ENCODE measurements at regions not wholly inside any gene's neighbourhood (a gene's known extent, or its start where the extent isn't known, plus 50 kb on each side); places are given as distances from the start of the nearest gene placed in this dataset.

DNA sequence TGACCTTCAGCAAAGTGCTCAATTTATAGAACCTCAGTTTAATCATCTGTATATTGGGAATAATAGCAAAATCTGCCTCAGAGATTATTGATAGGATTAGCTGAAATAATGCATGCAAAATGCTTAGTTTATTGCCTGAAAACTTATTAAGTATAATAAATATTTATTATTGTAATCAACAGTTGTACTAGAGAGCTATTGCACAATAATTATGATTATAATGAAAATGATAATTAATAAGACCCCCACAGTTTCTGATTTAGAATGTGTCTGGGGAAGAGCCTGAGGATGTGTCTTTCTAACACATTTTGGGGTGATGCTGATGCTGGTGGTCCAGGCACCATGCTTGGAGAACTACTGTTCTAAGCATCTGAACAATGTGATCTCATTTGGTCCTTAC lies 419.6 kb downstream of the NPIPA7 start:
- TF ChIP-seq SUZ12 (IDR thresholded peaks at IDR 0.05; ENCODE audit: extremely low read depth, insufficient read depth, insufficient read length) (no peak), ZNF274 (IDR thresholded peaks at IDR 0.05; ENCODE audit: low read depth, low read length) (no peak), YY1 (IDR thresholded peaks at IDR 0.05; ENCODE audit: insufficient read depth, insufficient read length) (no peak)
